DND-41 (cell line): ENCODE measurements at regions not wholly inside any gene's neighbourhood (a gene's known extent, or its start where the extent isn't known, plus 50 kb on each side); places are given as distances from the start of the nearest gene placed in this dataset.

Experiments used
- CTCF ChIP-seq: IDR thresholded peaks from 2 replicates; pipeline ENCODE4 v1.5.1; 2012; ENCODE audit warnings: borderline replicate concordance, low read length, moderate library complexity, mild to moderate bottlenecking; ENCODE audit not compliant: poor library complexity, severe bottlenecking; ENCODE audit errors: extremely low read depth
- EZH2 ChIP-seq: IDR thresholded peaks from 3 replicates; pipeline ENCODE4 v1.6.1; 2012; ENCODE audit warnings: borderline replicate concordance, low read depth, mild to moderate bottlenecking, moderate library complexity, low read length, inconsistent platforms; ENCODE audit not compliant: severe bottlenecking

- no peak for TF ChIP-seq CTCF
- TF ChIP-seq EZH2: no peak
These were observed 724.8 kb downstream of the HACE1 start for GRCh38 chr6:104134876-104135275.
